Activated T-cell treated with anti-CD3 and anti-CD28 coated beads, Interleukin-2, amount 50 U/mL, for 24 hours (primary cell): ENCODE measurements at regions not wholly inside any gene's neighbourhood (a gene's known extent, or its start where the extent isn't known, plus 50 kb on each side); places are given as distances from the start of the nearest gene placed in this dataset.
A peak's percentile ranks its signal among the peaks of the same experiment; 100 is the strongest.

Experiments used
- DNase-seq: peaks from one replicate; pipeline ENCODE4 v3.0.0-alpha.2; 2020
- H3K27ac Mint-ChIP-seq: 2 replicates; pipeline ENCODE4 v1.8.0; 2020; ENCODE audit warnings: mild to moderate bottlenecking, mixed read lengths
- H3K27me3 Mint-ChIP-seq: 2 replicates; pipeline ENCODE4 v1.8.0; 2020; ENCODE audit warnings: mixed read lengths
- H3K36me3 Mint-ChIP-seq: 2 replicates; pipeline ENCODE4 v1.8.0; 2020; ENCODE audit warnings: low read depth, mixed read lengths
- H3K4me1 Mint-ChIP-seq: 2 replicates; pipeline ENCODE4 v1.8.0; 2020; ENCODE audit warnings: low read depth, mixed read lengths
- H3K4me3 Mint-ChIP-seq: 2 replicates; pipeline ENCODE4 v1.8.0; 2020; ENCODE audit warnings: mild to moderate bottlenecking, moderate library complexity, mixed read lengths
- H3K9me3 Mint-ChIP-seq: 2 replicates; pipeline ENCODE4 v1.8.0; 2020; ENCODE audit warnings: mixed read lengths

GRCh38 chr18:23077493-23078256 lies 57.6 kb upstream of the CABLES1 start:
- H3K4me3 Mint-ChIP-seq = no peak overlapping the region
- no peaks in the 10 kb centered on the region for H3K27me3 Mint-ChIP-seq

DNA sequence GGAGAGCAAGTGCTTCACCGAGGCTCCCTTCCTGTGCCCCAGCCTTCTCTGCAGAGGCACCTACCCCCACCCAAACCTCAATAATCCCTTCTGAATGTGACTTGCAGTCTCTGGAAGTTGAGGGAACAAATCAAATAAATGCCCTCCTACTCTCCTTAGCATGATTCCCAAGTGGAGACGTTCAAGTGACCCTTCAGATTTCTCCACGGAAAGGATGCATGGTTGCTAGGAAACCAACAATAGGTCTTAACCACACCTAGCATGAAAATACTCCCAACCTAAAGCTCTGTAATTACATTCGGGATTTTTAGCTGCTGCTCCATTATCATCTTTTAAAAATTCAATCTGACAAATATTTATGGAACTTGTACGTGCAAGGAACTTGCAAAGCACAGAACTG lies 50.2 kb upstream of the CABLES1 start:
- no peak for DNase-seq
- Mint-ChIP-seq H3K9me3 (no peaks in the 10 kb centered on the region), H3K27me3 (no peaks in the 10 kb centered on the region), H3K4me1 (no peaks in the 10 kb centered on the region), H3K36me3 (no peaks in the 10 kb centered on the region), H3K27ac (peak overlapping the region; percentile 13), H3K4me3 (no peak overlapping the region)

More at GRCh38 chr18:23077493-23078256, 57.6 kb upstream of the CABLES1 start:
- H3K36me3 Mint-ChIP-seq = no peaks in the 10 kb centered on the region
- no peak for DNase-seq
- no peaks in the 10 kb centered on the region for H3K9me3 Mint-ChIP-seq
- peaks cover 25% of the 10 kb centered on the region for H3K4me1 Mint-ChIP-seq
- no peak overlapping the region for H3K27ac Mint-ChIP-seq
